WTC11 (cell line): ENCODE measurements at regions not wholly inside any gene's neighbourhood (a gene's known extent, or its start where the extent isn't known, plus 50 kb on each side); places are given as distances from the start of the nearest gene placed in this dataset.

Experiments used
- ATAC-seq: fragments of 200-7000 bp; cut with Tn5 transposase; 2 replicates; pipeline ENCODE4 v1.10.0; 2021; ENCODE audit warnings: mild to moderate bottlenecking, moderate library complexity
- CTCF ChIA-PET: fragments of 300-600 bp; sonication (Branson Sonifier 250); formaldehyde crosslinking; loops from one replicate; lab custom pipeline; 2021; ENCODE audit warnings: antibody characterized with exemption; lab: Charles Lee
- POLR2A ChIA-PET: fragments of 350-600 bp; sonication (Branson Sonifier 250); formaldehyde crosslinking; loops from one replicate; lab custom pipeline; 2021; ENCODE audit warnings: antibody characterized with exemption; lab: Charles Lee
- DNase-seq: peaks from one replicate; pipeline ENCODE4 v3.0.0; 2021; ENCODE audit warnings: low spot score
- H3K27ac Mint-ChIP-seq: 2 replicates; pipeline ENCODE4 v1.8.0; 2021; ENCODE audit warnings: mixed read lengths
- H3K27me3 Mint-ChIP-seq: 2 replicates; pipeline ENCODE4 v1.8.0; 2021; ENCODE audit warnings: low read depth, mild to moderate bottlenecking, moderate library complexity, mixed read lengths
- H3K36me3 Mint-ChIP-seq: 2 replicates; pipeline ENCODE4 v1.8.0; 2021; ENCODE audit warnings: mixed read lengths
- H3K4me1 Mint-ChIP-seq: 2 replicates; pipeline ENCODE4 v1.8.0; 2022; ENCODE audit warnings: mixed read lengths
- H3K4me3 Mint-ChIP-seq: 2 replicates; pipeline ENCODE4 v1.8.0; 2021; ENCODE audit warnings: mild to moderate bottlenecking, moderate library complexity, mixed read lengths
- H3K9me3 Mint-ChIP-seq: 2 replicates; pipeline ENCODE4 v1.8.0; 2021; ENCODE audit warnings: mixed read lengths
- ATF1 ChIP-seq: sonication (generic); formaldehyde crosslinking; IDR thresholded peaks from 2 replicates; pipeline ENCODE4 v1.8.1; 2023; ENCODE audit warnings: mild to moderate bottlenecking, moderate library complexity, missing genetic modification reagents
- FOXK1 ChIP-seq: sonication (generic); formaldehyde crosslinking; IDR thresholded peaks from 2 replicates; pipeline ENCODE4 v1.8.0; 2022; ENCODE audit warnings: mild to moderate bottlenecking, moderate library complexity, missing genetic modification reagents
- HMGA2 ChIP-seq: fragments of 250-450 bp; sonication (Bioruptor Pico); IDR thresholded peaks from 2 replicates; pipeline ENCODE4 v1.4.0; 2021; ENCODE audit warnings: mild to moderate bottlenecking, moderate library complexity
- KAT7 ChIP-seq: sonication (generic); formaldehyde crosslinking; IDR thresholded peaks from 2 replicates; pipeline ENCODE4 v1.8.1; 2023; ENCODE audit warnings: missing genetic modification reagents, mild to moderate bottlenecking, borderline replicate concordance
- MXD4 ChIP-seq: fragments of 250-450 bp; sonication (Bioruptor Pico); IDR thresholded peaks from 2 replicates; pipeline ENCODE4 v1.8.0; 2021; ENCODE audit warnings: mild to moderate bottlenecking, moderate library complexity, borderline replicate concordance
- NFE2L1 ChIP-seq: sonication (generic); formaldehyde crosslinking; IDR thresholded peaks from 2 replicates; pipeline ENCODE4 v1.8.1; 2023; ENCODE audit warnings: missing genetic modification reagents
- SMAD4 ChIP-seq: sonication (generic); formaldehyde crosslinking; IDR thresholded peaks from 2 replicates; pipeline ENCODE4 v1.8.0; 2022; ENCODE audit warnings: mild to moderate bottlenecking, missing genetic modification reagents
- SP1 ChIP-seq: sonication (generic); formaldehyde crosslinking; conservative IDR thresholded peaks from 2 replicates; pipeline ENCODE4 v1.8.1; 2022; ENCODE audit warnings: missing genetic modification reagents
- ZNF317 ChIP-seq: sonication (generic); formaldehyde crosslinking; IDR thresholded peaks from 2 replicates; pipeline ENCODE4 v1.8.1; 2023; ENCODE audit warnings: low read depth, mild to moderate bottlenecking, moderate library complexity, missing genetic modification reagents, borderline replicate concordance
- ZNF423 ChIP-seq: fragments of 250-450 bp; sonication (Bioruptor Pico); IDR thresholded peaks from 2 replicates; pipeline ENCODE4 v2.1.2; 2022; ENCODE audit warnings: mild to moderate bottlenecking, moderate library complexity
- TF ChIP-seq, protein P1 (sequence below): sonication (generic); formaldehyde crosslinking; IDR thresholded peaks from 2 replicates; pipeline ENCODE4 v1.8.1; 2022; ENCODE audit warnings: low read depth, mild to moderate bottlenecking, moderate library complexity, missing genetic modification reagents, borderline replicate concordance
- TF ChIP-seq, protein P2 (sequence below): sonication (generic); formaldehyde crosslinking; IDR thresholded peaks from 2 replicates; pipeline ENCODE4 v1.8.0; 2023; ENCODE audit warnings: missing genetic modification reagents, mild to moderate bottlenecking, borderline replicate concordance
- TF ChIP-seq, protein P3 (sequence below): sonication (generic); formaldehyde crosslinking; IDR thresholded peaks from 2 replicates; pipeline ENCODE4 v1.8.1; 2022; ENCODE audit warnings: low read depth, missing genetic modification reagents, borderline replicate concordance
- TF ChIP-seq, protein P4 (sequence below): sonication (generic); formaldehyde crosslinking; IDR thresholded peaks from 2 replicates; pipeline ENCODE4 v1.8.1; 2023; ENCODE audit warnings: mild to moderate bottlenecking, missing genetic modification reagents, moderate library complexity
- TF ChIP-seq, protein P5 (sequence below): sonication (generic); formaldehyde crosslinking; IDR thresholded peaks from 2 replicates; pipeline ENCODE4 v1.8.0; 2022; ENCODE audit warnings: mild to moderate bottlenecking, missing genetic modification reagents
- TF ChIP-seq, protein P6 (sequence below): fragments of 250-450 bp; sonication (Bioruptor Pico); IDR thresholded peaks from 2 replicates; pipeline ENCODE4 v1.8.0; 2021; ENCODE audit warnings: mild to moderate bottlenecking
- TF ChIP-seq, protein P7 (sequence below): sonication (generic); formaldehyde crosslinking; IDR thresholded peaks from 2 replicates; pipeline ENCODE4 v1.8.0; 2023; ENCODE audit warnings: mild to moderate bottlenecking, missing genetic modification reagents

DNA sequence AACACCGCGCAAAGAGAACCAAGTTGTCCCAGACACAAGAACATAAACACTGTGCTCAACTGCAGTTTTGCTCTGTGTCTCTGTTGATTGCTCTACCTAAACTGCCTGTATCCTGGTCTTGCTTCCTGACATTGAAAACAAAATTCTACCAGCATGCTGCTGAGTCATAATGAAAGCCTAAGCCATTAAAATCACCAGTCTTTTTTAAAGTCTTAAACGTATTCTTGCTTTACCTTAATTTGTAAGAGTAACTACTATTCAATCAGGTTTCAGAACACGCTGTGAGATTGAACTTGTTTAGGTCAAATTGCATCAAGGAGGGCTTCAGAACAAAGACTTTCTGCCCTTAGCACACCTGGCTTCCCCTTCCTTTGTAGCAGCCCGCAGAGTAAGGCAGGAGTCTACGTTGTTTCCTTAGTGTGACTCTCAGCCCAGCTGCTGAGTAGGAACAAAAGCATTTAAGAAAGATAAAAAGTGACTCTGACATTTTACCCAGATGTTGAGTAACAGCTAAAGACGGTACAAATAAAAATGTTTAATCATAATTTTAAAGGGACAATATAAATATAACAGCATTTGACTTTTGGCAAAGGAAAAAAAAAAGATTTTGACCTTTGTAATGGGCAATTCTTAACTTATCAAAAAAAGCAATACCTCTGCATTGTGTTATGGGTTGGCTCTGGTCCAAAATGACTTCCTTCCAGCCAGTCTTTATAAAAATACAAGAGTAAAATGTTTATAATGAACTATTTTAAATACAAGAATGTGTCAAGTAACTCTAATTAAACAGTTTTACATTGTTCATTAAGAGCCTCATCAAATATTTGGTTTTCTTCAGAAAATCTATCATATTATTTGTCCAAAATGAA, 186.9 kb upstream of the ADGRL4 start:
- Mint-ChIP-seq H3K4me3 (0 out of 2 replicates have a peak overlapping the region, but pooled peaks have one; percentile 10), H3K9me3 (0 out of 2 replicates have a peak, but pooled peaks cover 5% of the 10 kb centered on the region), H3K27me3 (no peaks in the 10 kb centered on the region; the same call in 1 of the 2 replicates), H3K4me1 (peaks cover 28% of the 10 kb centered on the region), H3K36me3 (no peaks in the 10 kb centered on the region), H3K27ac (peak overlapping the region; percentile 99)
- peak; percentile 32 for DNase-seq
- ChIA-PET CTCF (no interaction called here), POLR2A (no interaction called here)
- 0 out of 2 replicates have a peak, but pooled peaks have one; percentile 12 for TF ChIP-seq FOXK1 (CRISPR knock-in tag)
- TF ChIP-seq NFE2L1 (CRISPR knock-in tag) = peak; percentile 49; the same call in 1 of the 2 replicates
- TF ChIP-seq ZNF423 = peak; percentile 13; the same call in 1 of the 2 replicates
- no peak for TF ChIP-seq SP1 (CRISPR knock-in tag)
- TF ChIP-seq ZNF317 (CRISPR knock-in tag) = no peak
- peak; percentile 96 for ATAC-seq

DNA sequence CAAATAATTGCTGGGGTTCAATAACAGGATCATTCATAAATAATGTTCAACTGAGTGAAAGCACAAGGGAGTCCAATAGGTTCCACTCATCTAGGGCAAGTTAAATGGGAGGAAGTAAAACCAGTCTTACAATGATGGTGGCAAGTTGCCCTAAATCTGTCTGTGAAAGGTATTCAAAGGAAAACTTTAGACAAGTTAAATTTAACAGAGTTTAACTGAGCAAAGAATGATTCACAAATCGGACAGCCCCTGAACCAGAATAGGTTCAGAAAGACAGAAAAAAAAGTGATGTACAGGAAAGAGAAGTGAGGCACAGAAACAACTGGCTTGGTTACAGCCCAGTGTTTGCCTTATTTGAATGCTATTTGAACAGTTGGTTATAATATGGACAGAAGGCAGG, 183.5 kb upstream of the ADGRL4 start:
- Mint-ChIP-seq H3K36me3 (no peaks in the 10 kb centered on the region), H3K4me1 (peaks cover 26% of the 10 kb centered on the region), H3K27ac (no peak overlapping the region), H3K27me3 (no peaks in the 10 kb centered on the region; the same call in 1 of the 2 replicates), H3K9me3 (0 out of 2 replicates have a peak, but pooled peaks cover 1% of the 10 kb centered on the region), H3K4me3 (no peak overlapping the region)
- TF ChIP-seq, protein P1, sequence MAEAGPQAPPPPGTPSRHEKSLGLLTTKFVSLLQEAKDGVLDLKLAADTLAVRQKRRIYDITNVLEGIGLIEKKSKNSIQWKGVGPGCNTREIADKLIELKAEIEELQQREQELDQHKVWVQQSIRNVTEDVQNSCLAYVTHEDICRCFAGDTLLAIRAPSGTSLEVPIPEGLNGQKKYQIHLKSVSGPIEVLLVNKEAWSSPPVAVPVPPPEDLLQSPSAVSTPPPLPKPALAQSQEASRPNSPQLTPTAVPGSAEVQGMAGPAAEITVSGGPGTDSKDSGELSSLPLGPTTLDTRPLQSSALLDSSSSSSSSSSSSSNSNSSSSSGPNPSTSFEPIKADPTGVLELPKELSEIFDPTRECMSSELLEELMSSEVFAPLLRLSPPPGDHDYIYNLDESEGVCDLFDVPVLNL (CRISPR knock-in tag) = no peak
- TF ChIP-seq KAT7 (CRISPR knock-in tag) = no peak
- TF ChIP-seq ATF1 (CRISPR knock-in tag) = no peak
- TF ChIP-seq, protein P2, sequence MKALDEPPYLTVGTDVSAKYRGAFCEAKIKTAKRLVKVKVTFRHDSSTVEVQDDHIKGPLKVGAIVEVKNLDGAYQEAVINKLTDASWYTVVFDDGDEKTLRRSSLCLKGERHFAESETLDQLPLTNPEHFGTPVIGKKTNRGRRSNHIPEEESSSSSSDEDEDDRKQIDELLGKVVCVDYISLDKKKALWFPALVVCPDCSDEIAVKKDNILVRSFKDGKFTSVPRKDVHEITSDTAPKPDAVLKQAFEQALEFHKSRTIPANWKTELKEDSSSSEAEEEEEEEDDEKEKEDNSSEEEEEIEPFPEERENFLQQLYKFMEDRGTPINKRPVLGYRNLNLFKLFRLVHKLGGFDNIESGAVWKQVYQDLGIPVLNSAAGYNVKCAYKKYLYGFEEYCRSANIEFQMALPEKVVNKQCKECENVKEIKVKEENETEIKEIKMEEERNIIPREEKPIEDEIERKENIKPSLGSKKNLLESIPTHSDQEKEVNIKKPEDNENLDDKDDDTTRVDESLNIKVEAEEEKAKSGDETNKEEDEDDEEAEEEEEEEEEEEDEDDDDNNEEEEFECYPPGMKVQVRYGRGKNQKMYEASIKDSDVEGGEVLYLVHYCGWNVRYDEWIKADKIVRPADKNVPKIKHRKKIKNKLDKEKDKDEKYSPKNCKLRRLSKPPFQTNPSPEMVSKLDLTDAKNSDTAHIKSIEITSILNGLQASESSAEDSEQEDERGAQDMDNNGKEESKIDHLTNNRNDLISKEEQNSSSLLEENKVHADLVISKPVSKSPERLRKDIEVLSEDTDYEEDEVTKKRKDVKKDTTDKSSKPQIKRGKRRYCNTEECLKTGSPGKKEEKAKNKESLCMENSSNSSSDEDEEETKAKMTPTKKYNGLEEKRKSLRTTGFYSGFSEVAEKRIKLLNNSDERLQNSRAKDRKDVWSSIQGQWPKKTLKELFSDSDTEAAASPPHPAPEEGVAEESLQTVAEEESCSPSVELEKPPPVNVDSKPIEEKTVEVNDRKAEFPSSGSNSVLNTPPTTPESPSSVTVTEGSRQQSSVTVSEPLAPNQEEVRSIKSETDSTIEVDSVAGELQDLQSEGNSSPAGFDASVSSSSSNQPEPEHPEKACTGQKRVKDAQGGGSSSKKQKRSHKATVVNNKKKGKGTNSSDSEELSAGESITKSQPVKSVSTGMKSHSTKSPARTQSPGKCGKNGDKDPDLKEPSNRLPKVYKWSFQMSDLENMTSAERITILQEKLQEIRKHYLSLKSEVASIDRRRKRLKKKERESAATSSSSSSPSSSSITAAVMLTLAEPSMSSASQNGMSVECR (CRISPR knock-in tag) = no peak
- no peak for TF ChIP-seq MXD4 (CRISPR knock-in tag)
- no peak for ATAC-seq
- CTCF ChIA-PET = no interaction called here
- no peak for DNase-seq
- POLR2A ChIA-PET = no interaction called here

DNA sequence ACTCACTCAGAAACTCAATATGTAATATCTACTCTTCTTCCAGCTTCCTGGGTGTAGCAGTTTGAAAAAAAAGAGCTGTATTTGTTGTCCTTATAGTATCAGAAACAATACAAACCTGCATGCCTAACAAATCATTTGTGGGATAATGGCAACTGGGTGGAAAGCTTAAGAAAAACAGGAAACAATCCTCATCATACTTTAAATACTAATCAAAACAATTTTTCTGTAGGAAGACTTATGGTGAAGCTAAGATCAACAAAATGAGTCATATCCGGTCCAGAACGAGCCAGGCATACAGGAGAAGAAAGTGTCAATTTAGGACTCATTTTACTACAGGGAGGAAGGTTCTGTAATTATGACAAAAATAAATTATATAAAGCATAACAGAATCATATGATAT, 181.8 kb upstream of the ADGRL4 start:
- H3K4me3 Mint-ChIP-seq = no peak overlapping the region
- ChIA-PET CTCF (no interaction called here), POLR2A (no interaction called here)
- ATAC-seq (no peak), DNase-seq (no peak)
- no peaks in the 10 kb centered on the region for H3K36me3 Mint-ChIP-seq
- H3K4me1 Mint-ChIP-seq = peaks cover 23% of the 10 kb centered on the region
- H3K27ac Mint-ChIP-seq = no peak overlapping the region
- no peaks in the 10 kb centered on the region for H3K9me3 Mint-ChIP-seq
- no peaks in the 10 kb centered on the region; the same call in 1 of the 2 replicates for H3K27me3 Mint-ChIP-seq
- TF ChIP-seq SMAD4 (CRISPR knock-in tag) (no peak), HMGA2 (no peak)
- TF ChIP-seq, protein P3, sequence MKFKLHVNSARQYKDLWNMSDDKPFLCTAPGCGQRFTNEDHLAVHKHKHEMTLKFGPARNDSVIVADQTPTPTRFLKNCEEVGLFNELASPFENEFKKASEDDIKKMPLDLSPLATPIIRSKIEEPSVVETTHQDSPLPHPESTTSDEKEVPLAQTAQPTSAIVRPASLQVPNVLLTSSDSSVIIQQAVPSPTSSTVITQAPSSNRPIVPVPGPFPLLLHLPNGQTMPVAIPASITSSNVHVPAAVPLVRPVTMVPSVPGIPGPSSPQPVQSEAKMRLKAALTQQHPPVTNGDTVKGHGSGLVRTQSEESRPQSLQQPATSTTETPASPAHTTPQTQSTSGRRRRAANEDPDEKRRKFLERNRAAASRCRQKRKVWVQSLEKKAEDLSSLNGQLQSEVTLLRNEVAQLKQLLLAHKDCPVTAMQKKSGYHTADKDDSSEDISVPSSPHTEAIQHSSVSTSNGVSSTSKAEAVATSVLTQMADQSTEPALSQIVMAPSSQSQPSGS (CRISPR knock-in tag) = no peak
- TF ChIP-seq, protein P4, sequence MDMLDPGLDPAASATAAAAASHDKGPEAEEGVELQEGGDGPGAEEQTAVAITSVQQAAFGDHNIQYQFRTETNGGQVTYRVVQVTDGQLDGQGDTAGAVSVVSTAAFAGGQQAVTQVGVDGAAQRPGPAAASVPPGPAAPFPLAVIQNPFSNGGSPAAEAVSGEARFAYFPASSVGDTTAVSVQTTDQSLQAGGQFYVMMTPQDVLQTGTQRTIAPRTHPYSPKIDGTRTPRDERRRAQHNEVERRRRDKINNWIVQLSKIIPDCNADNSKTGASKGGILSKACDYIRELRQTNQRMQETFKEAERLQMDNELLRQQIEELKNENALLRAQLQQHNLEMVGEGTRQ = no peak
- TF ChIP-seq, protein P5, sequence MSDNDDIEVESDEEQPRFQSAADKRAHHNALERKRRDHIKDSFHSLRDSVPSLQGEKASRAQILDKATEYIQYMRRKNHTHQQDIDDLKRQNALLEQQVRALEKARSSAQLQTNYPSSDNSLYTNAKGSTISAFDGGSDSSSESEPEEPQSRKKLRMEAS = no peak
- TF ChIP-seq, protein P6, sequence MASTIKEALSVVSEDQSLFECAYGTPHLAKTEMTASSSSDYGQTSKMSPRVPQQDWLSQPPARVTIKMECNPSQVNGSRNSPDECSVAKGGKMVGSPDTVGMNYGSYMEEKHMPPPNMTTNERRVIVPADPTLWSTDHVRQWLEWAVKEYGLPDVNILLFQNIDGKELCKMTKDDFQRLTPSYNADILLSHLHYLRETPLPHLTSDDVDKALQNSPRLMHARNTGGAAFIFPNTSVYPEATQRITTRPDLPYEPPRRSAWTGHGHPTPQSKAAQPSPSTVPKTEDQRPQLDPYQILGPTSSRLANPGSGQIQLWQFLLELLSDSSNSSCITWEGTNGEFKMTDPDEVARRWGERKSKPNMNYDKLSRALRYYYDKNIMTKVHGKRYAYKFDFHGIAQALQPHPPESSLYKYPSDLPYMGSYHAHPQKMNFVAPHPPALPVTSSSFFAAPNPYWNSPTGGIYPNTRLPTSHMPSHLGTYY = no peak
- TF ChIP-seq, protein P7, sequence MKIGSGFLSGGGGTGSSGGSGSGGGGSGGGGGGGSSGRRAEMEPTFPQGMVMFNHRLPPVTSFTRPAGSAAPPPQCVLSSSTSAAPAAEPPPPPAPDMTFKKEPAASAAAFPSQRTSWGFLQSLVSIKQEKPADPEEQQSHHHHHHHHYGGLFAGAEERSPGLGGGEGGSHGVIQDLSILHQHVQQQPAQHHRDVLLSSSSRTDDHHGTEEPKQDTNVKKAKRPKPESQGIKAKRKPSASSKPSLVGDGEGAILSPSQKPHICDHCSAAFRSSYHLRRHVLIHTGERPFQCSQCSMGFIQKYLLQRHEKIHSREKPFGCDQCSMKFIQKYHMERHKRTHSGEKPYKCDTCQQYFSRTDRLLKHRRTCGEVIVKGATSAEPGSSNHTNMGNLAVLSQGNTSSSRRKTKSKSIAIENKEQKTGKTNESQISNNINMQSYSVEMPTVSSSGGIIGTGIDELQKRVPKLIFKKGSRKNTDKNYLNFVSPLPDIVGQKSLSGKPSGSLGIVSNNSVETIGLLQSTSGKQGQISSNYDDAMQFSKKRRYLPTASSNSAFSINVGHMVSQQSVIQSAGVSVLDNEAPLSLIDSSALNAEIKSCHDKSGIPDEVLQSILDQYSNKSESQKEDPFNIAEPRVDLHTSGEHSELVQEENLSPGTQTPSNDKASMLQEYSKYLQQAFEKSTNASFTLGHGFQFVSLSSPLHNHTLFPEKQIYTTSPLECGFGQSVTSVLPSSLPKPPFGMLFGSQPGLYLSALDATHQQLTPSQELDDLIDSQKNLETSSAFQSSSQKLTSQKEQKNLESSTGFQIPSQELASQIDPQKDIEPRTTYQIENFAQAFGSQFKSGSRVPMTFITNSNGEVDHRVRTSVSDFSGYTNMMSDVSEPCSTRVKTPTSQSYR (CRISPR knock-in tag) = no peak
